Midbrain (tissue), 1 donor: ENCODE measurements at regions not wholly inside any gene's neighbourhood (a gene's known extent, or its start where the extent isn't known, plus 50 kb on each side); places are given as distances from the start of the nearest gene placed in this dataset.
"Not testable (repeated sequence)": the region's sequence is repeated elsewhere in the genome, so short reads cannot be mapped to it uniquely, and the experiment has no call there.

Source experiments
- DNase-seq: peaks from one replicate; lab custom pipeline; 2025; lab: John Stamatoyannopoulos, UW

DNA sequence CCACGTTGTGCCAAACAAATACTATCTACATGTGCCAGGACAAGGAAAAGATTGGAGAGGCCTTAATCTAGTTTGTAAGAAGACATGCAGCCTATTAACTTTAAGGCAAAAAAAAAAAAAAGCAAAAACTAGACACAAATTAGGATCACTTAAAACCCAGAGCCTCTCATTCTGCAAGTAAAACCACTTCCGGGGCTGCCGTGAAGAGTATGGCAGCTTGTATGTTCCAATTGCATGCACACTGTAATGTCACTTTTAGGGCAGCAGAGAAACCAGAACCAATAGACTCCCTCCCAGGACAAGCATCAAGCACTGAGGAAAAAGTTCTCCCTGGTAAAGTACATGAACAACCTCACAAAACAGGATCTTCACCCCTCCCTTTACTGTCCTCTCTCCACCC lies 70.6 kb downstream of the RSL24D1 start:
- DNase-seq, result no peak

DNA sequence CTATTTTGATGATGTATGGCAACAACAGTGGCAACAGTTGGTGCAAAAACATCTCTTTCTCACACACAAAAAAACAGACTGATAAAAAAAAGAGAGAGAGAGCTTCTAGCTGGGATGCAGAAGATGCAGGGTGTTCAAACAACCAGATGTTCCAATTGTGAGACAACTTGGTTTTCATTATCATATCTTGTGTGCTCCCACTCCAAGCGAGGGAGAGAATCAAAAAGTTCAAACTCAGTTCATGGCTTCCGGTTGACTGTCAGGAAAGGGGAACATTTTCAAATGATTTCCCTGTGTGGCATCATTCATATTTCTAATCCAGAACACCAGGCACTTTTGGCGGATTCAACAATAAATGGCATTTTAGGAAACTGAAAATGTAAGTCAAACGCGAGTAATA lies 72.1 kb downstream of the RSL24D1 start:
- DNase-seq, result no peak

DNA sequence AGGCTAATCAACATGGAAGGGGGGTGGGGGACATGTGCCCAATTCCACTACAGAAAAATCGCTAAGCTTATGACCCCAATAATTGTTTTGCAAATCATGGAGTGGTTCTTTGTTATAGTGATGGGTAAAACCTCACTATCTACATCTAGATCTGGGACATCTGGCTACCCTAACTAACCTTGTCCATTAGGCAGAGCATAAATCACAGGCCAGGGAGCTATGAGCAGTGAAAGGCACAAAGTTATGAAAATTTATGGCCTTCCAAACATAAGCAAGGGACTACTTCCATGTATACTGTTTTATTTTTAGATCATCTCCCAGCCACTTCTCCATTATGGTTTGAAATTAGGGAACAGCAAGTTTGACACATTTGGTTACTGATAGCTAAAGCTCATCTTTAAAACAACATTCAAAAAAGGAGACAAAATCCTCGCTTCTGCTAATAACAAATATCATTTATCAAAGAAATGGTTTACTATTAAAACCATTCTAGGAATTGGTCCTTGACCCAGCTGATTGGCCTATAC lies 78.3 kb downstream of the RSL24D1 start:
- no peak for DNase-seq

DNA sequence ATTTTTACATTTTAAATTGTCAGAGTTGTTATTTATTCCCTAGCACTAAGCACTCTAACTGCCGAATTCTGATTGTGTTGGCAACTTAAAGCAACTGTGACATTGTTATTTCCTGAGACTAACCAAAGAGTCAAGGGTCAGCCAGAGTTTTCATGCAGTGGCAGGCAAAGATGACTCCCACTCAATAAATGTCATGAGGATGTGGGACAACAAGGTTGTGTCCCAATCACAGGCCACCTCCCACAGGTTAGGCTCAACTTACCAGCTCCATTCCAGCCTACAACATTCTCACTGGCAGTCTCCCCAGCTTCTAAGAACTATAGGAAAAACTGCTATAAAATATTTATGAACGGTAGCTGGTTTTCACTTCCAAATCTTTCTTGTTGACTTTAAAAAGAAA lies 80.1 kb downstream of the RSL24D1 start:
- DNase-seq, result no peak

DNA sequence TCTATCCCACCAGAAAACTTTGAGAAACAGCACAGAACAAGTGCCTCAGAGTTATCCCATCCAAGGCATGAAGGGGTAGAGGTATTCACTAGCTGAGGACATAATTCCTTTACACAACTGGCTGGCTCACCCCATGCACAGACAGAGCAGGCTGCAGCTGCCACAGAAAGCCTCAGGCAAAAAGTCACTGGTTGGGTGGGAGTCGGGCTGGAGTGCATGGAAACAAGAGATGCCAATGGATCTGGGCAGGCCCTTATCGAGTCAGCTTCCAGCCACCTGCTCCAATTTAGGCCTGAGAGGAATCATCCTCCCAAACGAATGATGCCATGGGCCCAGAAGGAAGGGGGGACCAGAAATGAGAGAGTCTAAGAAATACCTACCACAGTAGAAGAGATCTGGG lies 83.0 kb downstream of the RSL24D1 start:
- no peak for DNase-seq

DNA sequence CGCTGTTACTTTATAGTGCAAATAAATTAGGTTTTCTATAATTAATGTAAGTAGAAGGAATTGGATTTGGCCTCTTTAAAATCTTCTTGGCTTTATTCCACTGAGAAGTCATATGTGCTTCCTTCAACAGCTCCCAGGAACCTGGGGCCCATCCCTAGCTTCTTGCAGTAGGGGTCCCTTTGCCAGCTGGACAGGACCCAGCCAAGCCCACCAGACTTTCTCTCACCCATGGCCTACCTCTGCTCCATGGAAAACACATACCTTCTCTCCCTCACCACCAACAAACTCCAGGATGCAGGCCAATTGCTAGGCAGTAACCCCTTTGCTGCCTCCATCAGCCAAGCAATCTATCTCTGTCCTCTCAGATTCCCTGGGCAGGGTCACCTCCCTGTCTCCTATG lies 84.0 kb downstream of the RSL24D1 start:
- no peak for DNase-seq

DNA sequence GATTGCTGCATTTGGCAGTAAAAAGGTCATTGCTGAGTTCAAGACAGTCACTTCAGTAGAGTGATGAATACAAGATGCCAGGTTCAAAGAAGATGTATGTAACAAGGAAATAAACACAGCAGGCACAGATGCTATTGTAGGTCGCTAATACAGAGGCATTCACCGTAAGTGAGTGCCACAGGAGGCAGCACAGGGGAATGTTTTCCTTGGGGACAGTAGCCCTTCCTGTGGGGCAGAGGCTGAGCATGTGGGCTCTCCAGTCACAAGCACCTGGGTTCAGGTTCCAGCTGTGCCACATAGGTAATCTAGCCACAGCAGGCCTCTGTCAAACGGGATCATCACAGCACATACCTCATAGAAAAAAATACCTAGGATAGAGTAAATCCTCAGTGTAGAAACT lies 86.3 kb downstream of the RSL24D1 start:
- DNase-seq, result no peak

DNA sequence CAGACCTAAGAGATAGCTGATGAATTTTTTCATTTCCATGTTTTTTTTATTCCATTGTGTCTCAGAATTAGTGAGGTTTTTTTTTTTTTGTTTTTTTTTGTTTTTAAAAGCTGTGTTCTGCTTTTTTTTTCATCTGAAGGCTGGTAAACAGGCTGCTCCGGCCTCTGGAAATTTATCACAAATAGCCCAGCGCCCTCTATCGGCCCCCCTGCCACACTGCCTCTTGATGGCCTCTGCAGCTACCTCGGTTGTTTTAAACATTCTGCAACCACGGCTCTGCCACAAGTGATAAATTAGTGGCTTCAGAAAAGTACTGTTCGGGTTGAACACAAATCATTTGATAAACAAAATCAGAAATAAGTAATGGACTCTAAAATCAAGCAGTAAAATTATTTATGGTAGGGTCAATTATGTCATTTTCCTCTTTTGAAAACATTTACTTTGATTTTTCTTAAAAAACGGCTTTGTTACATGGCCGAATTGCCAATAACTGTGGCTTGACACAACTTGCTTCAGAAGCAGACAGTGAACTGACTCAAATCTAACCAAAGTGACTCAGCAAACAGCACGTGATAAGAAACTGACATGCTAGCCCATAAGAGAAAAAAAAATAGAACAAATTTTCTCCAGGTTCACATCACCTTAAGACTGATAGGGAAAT lies 87.8 kb downstream of the RSL24D1 start:
- DNase-seq, result peak; percentile 75

DNA sequence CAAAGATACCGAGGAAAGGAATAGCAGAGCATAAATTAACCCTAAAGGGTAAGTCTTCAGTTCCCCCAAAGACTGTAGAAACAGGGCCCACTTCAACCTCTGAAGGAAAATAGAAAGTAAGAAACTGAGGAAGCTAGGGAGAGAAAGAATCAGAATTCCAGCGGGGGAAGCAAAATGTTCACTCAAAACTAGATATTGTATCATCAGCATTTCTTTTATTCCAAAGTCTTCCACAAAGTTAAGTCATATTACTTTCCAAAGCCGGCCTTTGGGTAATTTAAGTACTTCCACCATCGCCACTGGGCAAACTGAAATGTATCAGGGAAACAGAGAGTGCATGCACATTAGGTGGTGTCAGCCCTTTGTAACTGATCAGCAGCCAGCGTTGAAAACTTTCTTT lies 88.3 kb downstream of the RSL24D1 start:
- DNase-seq, result no peak

DNA sequence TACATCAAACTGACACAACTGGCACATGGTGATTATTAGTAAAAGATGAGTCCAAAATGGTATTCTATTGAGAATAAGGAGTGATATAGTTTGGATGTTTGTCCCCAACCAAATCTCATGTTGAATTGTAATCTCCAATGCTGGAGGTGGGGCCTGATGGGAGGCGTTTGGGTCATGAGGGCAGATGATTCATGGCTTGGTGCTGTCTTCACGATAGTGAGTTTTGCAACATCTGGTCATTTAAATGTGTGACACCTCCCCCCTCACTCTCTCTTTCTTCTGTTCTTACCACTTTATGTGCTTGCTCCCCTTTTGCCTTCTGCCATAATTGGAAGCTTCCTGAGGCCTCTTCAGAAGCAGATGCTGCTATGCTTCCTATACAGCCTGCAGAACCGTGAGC lies 90.6 kb downstream of the RSL24D1 start:
- DNase-seq, result no peak

DNA sequence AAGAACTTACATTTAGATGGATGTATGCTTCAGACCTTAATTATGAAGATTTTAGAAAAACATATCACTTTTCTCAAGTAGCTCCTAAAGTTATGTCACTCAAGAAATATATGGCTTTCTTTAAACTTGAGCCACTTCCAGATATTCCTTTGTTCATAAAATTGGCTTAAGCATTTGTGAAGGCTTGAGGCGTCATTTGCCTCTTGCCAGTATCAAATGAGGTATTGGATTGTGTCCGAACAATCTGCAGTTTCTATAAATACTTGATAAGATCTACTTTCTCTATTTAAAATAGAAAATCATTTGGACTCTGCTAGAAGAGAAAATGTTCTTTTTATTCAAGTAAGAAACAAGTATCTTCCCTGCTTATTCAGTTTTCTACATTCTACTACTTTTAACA lies 102.6 kb downstream of the RSL24D1 start:
- no peak for DNase-seq

DNA sequence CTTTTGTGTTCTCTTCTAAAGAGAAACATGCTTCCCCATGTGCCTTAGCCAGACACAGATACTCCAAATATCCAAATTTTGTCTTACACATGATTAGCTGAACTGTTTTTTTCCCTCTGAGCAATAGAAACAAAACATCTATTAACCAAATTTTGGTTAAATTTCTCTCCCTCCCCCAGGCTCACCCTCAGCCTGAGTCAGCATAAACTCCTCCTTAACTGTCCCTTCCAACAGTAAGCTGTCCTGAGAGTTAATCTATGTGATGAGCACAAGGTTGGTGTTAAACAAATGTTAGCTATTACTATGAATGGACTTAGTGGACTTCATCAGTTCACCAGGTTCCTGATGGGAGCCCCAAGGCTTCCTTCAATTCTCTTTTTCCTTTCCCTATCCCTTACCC lies 108.5 kb downstream of the RSL24D1 start:
- DNase-seq, result no peak

DNA sequence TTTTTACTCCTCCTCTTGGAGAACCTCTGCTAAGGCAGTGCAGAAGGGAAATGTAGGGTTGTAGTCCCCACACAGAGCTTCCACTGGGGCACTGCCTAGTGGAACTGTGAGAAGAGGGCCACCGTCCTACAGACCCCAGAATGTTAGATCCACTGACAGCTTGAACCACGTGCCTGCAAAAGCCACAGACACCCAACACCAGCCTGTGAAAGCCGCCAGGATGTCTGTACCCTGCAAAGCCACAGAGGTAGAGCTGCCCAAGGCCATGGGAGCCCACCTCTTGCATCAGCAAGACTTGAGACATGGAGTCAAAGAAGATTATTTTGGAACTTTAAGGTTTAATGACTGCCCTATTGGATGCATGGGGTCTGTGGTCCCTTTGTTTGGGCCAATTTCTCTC lies 112.1 kb downstream of the RSL24D1 start:
- DNase-seq, result no peak

DNA sequence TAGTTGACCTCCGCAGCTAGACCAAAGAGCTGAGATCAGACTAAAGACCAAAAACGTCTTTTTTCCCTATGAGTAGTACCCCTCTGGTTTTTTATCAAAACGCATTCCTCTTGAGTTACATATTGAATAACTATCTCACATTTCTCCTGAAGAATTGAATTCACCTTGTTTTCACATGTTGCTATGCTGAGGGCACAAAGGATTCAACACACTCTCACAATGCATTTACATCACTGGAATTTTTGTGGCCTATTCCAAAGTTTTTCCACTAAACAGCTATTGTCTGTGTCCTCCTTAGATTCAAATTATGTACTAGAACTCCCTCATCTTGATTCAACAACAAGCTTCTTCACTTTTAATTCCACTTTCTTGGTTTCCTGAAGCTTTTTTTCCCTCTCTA lies 112.5 kb downstream of the RSL24D1 start:
- DNase-seq, result no peak

DNA sequence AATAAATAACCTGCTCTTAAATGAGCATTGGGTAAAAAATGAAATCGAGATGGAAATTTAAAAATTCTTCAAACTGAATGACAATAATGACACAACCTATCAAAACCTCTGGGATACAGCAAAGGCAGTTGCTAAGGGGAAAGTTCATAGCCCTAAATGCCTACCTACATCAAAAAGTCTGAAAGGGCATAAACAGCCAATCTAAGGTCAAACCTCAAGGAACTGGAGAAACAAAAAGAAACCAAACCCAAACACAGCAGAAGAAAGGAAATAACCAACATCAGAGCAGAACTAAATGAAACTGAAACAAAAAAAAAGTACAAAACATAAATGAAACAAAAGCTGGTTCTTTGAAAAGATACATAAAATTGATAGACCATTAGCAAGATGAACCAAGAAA lies 119.7 kb downstream of the RSL24D1 start:
- DNase-seq, result not testable (repeated sequence)

DNA sequence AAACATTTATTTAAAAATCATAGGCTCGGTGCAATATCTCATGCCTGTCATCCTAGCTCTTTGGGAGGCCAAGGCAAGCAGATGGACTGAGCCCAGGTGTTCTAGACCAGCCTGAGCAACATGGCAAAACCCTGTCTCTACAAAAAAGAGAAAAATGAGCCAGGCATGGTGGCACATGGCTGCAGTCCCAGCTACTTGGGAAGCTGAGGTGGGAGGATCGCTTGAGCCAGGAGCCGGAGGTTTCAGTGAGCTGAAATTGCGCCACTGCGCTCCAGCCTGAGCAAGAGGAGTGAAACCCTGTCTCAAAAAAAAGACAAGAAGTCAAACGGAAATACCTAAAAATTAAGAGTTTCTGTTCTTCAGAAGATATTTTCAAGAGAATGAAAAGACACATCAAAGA lies 122.3 kb downstream of the RSL24D1 start:
- DNase-seq, result no peak

DNA sequence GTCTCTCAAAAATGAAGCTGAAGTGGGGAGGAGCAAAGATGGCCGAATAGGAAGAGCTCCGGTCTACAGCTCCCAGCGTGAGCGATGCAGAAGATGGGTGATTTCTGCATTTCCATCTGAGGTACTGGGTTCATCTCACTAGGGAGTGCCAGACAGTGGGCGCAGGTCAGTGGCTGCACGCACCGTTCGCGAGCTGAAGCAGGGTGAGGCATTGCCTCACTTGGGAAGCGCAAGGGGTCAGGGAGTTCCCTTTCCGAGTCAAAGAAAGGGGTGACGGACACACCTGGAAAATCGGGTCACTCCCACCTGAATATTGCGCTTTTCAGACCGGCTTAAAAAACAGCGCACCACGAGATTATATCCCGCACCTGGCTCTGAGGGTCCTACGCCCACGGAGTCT lies 132.8 kb downstream of the RSL24D1 start:
- not testable (repeated sequence) for DNase-seq

DNA sequence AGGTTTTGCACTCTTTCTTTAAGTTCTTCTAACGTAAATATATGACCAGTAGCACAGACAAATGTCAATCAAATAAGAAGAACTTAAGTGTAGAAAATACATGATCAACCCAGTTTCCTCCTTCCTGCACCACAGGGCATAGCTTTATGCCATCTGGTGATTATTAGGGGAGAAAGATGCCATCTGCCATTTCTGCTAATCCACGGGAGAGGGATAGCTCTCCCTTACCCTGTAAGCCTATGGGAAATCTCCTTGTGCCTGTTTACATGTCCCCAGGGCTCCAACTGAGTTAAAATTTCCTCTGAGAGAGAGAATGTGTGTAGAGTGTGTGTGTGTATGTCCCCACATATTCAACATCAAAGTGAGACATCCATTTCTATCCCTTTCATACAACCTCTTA lies 135.9 kb downstream of the RSL24D1 start:
- no peak for DNase-seq

DNA sequence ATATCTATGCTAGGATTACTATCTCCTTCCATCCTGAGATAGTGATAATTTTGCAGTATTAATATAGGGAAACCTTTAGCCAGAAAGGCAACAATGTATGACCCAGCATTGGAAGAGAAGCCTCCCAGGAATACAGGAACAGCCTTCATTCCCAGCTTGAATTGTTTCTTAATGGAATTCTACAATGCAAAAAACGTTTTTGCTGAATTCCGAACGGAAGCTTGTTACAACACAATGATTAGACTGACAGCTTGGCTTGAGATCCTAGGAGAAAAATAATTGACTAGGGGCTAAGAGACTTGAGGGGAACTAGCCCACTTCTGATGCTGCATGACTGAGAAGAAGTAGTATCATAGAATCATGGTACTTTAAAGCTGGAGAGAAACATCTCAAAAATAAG lies 140.2 kb downstream of the RSL24D1 start:
- DNase-seq, result no peak

DNA sequence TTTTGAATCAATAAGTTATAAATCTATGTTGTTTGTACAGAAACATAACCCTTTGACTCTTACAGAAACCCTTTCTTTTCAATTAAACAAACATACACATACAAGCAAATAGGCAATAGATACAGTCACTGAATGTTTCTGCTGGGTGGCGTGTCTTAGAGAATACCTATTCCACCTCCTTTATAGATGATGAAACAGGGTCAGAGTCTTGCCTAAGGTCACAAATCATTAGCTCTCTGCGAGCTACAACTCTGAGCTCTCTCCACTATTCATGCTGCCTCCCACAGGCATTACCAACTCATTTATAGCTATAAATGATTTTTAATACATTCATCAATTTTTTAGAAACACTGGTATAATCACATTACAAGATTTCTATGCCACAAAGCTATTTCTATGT lies 152.6 kb downstream of the RSL24D1 start:
- no peak for DNase-seq

DNA sequence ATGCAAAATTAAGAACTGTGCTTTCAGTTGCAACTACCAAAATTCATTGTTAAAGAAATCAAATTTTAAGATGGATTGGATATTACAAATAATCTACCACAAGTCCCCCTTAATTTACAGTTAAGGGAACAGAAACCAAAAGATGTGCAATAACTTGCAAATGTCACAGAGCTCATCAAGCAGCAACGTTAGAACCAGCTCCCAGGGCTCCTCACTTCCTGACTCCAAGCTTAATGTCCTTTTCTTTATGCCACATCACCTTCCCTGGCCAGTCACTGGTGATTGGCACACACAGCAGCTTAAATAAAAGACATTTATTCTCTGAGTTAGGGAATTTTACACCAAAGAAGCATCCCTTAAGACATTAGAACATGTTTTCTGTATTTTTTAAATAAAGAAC lies 159.7 kb downstream of the RSL24D1 start:
- no peak for DNase-seq

DNA sequence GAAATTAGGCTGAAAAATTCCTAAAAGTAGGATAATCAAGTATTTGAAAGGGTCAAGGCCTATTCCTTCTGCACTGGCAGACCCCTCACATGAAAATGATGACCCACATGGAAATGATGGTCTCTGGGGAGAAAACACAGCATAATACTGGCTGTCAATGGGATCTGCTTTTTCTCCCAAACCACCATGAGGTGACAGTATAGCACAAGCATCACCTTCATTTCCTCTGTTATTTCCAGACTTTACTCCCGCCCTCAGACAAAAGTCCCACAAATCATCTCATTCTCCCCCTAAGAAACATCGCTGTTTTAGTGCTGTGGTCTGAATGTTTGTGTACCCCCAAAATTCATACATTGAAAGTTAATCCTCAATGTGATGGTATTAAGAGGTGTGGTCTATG lies 161.0 kb downstream of the RSL24D1 start:
- DNase-seq, result no peak

DNA sequence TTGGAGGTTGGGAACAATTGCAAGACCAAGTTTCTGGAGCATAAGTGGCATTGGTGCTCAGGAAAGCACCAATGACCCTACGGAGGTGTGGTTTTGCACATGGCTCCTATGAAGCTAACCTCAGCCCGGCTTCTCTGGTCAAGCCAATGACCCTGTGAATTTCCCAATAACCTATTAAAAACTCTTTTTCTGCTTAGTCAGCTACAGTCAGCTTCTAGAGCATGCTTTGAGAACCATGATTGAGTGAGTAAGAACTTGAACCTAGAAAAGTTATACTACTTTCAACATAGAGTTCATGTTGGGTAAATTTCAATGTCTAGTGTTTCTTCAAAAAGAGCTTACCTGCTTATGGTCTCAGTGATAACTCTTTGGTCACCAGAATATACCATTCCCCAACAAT lies 163.2 kb downstream of the RSL24D1 start:
- DNase-seq, result no peak

DNA sequence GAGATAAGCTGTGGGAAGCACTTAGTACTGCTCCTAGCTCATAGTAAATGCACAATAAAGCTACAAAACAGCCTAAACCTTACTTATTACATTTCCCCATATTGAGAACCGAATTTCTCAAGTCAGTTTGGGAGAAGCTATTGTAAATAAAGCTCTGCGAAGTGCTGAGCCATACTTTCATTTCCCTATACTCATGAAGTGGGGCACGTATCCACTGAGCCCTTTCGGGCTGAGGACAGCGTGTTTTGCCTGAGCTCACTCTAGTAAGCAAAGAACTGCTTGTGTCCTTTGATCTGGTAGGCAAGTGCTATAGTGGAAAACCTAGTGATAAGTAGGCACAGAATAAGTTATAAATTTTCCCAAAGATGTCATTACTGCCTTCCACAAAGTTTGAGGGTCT lies 165.0 kb downstream of the RSL24D1 start:
- peak; percentile 28 for DNase-seq

DNA sequence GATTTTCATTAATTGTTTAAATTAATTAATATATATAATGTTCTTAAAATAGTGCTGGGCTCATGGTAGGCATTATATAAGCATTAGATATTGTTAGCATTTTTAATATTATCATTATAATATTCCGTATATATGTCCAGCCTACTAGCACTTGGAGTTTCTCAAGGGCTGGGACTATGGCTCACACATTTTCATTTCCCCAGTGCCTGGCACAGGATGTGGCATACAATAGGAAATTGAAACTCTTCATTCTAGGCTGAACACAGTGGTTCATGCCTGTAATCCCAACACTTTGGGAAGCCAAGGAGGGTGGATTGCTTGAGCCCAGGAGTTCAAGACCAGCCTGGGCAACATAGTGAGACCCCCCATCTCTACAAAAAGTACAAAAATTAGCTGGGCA lies 170.4 kb downstream of the RSL24D1 start:
- DNase-seq, result no peak
